ENCODE measurements at regions not wholly inside any gene's neighbourhood (a gene's known extent, or its start where the extent isn't known, plus 50 kb on each side); places are given as distances from the start of the nearest gene placed in this dataset.

- Mint-ChIP-seq H3K27me3 (ENCODE audit: insufficient read depth, low read depth) (no peaks in the 10 kb centered on the region), H3K27ac (no peak overlapping the region), H3K36me3 (no peaks in the 10 kb centered on the region), H3K4me1 (peaks cover 6% of the 10 kb centered on the region), H3K9me3 (no peaks in the 10 kb centered on the region), H3K4me3 (no peak overlapping the region)
- Histone ChIP-seq H4K20me1 (ENCODE audit: low read depth) (no peaks in the 10 kb centered on the region), H3K79me2 (ENCODE audit: low read depth) (no peaks in the 10 kb centered on the region), H3K27ac (no peak overlapping the region), H3K9ac (no peak overlapping the region), H3K9me3 (ENCODE audit: low read depth) (no peaks in the 10 kb centered on the region), H3K4me3 (no peak overlapping the region), H3K27me3 (no peaks in the 10 kb centered on the region), H3K4me1 (no peaks in the 10 kb centered on the region), H3K4me2 (no peak overlapping the region), H3F3A (ENCODE audit: low read depth) (no peaks in the 10 kb centered on the region), H2AFZ (replicated peaks) (no peak overlapping the region), H3K36me3 (no peaks in the 10 kb centered on the region)
- no peak for DNase-seq (ENCODE audit: low spot score)
- no peak for TF ChIP-seq EZH2phosphoT487 (IDR thresholded peaks at IDR 0.05)
- no peak for TF ChIP-seq EZH2 (IDR thresholded peaks at IDR 0.05)
These were observed 90.2 kb upstream of the TSPAN2 start for GRCh38 chr1:115179397-115180079.

GRCh38 chr1:115176189-115176588 is 86.9 kb upstream of the TSPAN2 start:
- H3K4me1 Mint-ChIP-seq: peaks cover 2% of the 10 kb centered on the region
- H3K36me3 ChIP-seq: no peaks in the 10 kb centered on the region
- H3K36me3 Mint-ChIP-seq: no peaks in the 10 kb centered on the region
- H3K4me3 Mint-ChIP-seq: no peak overlapping the region
- no peaks in the 10 kb centered on the region for H3K27me3 ChIP-seq
- H2AFZ ChIP-seq (replicated peaks): no peak overlapping the region
- no peak overlapping the region for H3K27ac Mint-ChIP-seq
- H3K79me2 ChIP-seq (ENCODE audit: low read depth): no peaks in the 10 kb centered on the region
- H3K27me3 Mint-ChIP-seq (ENCODE audit: insufficient read depth, low read depth): no peaks in the 10 kb centered on the region
- H3F3A ChIP-seq (ENCODE audit: low read depth): no peaks in the 10 kb centered on the region
- H3K27ac ChIP-seq: no peak overlapping the region
- no peaks in the 10 kb centered on the region for H3K4me1 ChIP-seq
- H3K9ac ChIP-seq: no peak overlapping the region
- H3K9me3 ChIP-seq (ENCODE audit: low read depth): no peaks in the 10 kb centered on the region
- H3K4me2 ChIP-seq: no peak overlapping the region
- TF ChIP-seq CTCF (IDR thresholded peaks at IDR 0.05) (no peak), EZH2 (IDR thresholded peaks at IDR 0.05) (no peak), EZH2phosphoT487 (IDR thresholded peaks at IDR 0.05) (no peak)
- no peak overlapping the region for H3K4me3 ChIP-seq
- DNase-seq (ENCODE audit: low spot score): no peak
- no peaks in the 10 kb centered on the region for H4K20me1 ChIP-seq (ENCODE audit: low read depth)
- no peaks in the 10 kb centered on the region for H3K9me3 Mint-ChIP-seq

- Histone ChIP-seq H4K20me1 (ENCODE audit: low read depth) (no peaks in the 10 kb centered on the region), H3F3A (ENCODE audit: low read depth) (no peaks in the 10 kb centered on the region), H3K9me3 (ENCODE audit: low read depth) (no peaks in the 10 kb centered on the region), H3K27ac (no peak overlapping the region), H2AFZ (replicated peaks) (peak overlapping the region; percentile 27), H3K27me3 (no peaks in the 10 kb centered on the region), H3K79me2 (ENCODE audit: low read depth) (no peaks in the 10 kb centered on the region), H3K4me3 (no peak overlapping the region), H3K4me1 (no peaks in the 10 kb centered on the region), H3K9ac (no peak overlapping the region), H3K36me3 (no peaks in the 10 kb centered on the region), H3K4me2 (no peak overlapping the region)
- peak; percentile 13 for DNase-seq (ENCODE audit: low spot score)
- H3K4me3 Mint-ChIP-seq: no peak overlapping the region
- no peaks in the 10 kb centered on the region for H3K36me3 Mint-ChIP-seq
- no peaks in the 10 kb centered on the region for H3K27me3 Mint-ChIP-seq (ENCODE audit: insufficient read depth, low read depth)
- H3K9me3 Mint-ChIP-seq: no peaks in the 10 kb centered on the region
- TF ChIP-seq CTCF (IDR thresholded peaks at IDR 0.05) (no peak), EZH2phosphoT487 (IDR thresholded peaks at IDR 0.05) (no peak), EZH2 (IDR thresholded peaks at IDR 0.05) (no peak)
- peaks cover 2% of the 10 kb centered on the region for H3K4me1 Mint-ChIP-seq
- H3K27ac Mint-ChIP-seq: no peak overlapping the region
These were observed 86.3 kb upstream of the TSPAN2 start for GRCh38 chr1:115175596-115175995.

DNA sequence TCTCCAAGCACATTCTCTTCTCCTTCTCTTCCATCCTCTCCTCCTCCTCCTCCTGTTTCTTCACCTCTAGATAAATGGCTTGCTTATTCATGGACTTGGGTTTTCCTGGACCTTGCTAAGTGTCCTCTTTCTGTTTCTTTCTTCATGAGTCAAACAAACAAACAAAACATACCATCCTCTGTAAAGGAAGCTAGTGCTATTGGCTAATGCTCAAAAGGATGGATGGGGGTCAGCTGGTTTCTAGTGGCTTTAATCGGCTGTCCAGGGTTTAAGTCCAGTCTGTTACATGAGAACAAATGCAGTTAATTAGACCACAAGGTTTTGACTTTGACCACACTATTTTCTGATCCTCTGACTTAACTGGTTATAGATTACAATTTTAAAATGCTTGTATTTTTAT is 83.8 kb upstream of the TSPAN2 start:
- H3K79me2 ChIP-seq (ENCODE audit: low read depth): no peaks in the 10 kb centered on the region
- no peaks in the 10 kb centered on the region for H3K9me3 ChIP-seq (ENCODE audit: low read depth)
- Mint-ChIP-seq H3K9me3 (no peaks in the 10 kb centered on the region), H3K36me3 (no peaks in the 10 kb centered on the region), H3K4me1 (peaks cover 2% of the 10 kb centered on the region), H3K27ac (no peak overlapping the region), H3K4me3 (no peak overlapping the region), H3K27me3 (ENCODE audit: insufficient read depth, low read depth) (no peaks in the 10 kb centered on the region)
- TF ChIP-seq CTCF (IDR thresholded peaks at IDR 0.05): no peak
- TF ChIP-seq EZH2phosphoT487 (IDR thresholded peaks at IDR 0.05): no peak
- TF ChIP-seq EZH2 (IDR thresholded peaks at IDR 0.05): no peak
- DNase-seq (ENCODE audit: low spot score): no peak
- no peak overlapping the region for H2AFZ ChIP-seq (replicated peaks)
- no peaks in the 10 kb centered on the region for H3K4me1 ChIP-seq
- no peaks in the 10 kb centered on the region for H3F3A ChIP-seq (ENCODE audit: low read depth)
- H3K9ac ChIP-seq: no peak overlapping the region
- no peak overlapping the region for H3K27ac ChIP-seq
- no peaks in the 10 kb centered on the region for H3K36me3 ChIP-seq
- no peak overlapping the region for H3K4me2 ChIP-seq
- H4K20me1 ChIP-seq (ENCODE audit: low read depth): no peaks in the 10 kb centered on the region
- H3K4me3 ChIP-seq: no peak overlapping the region
- no peaks in the 10 kb centered on the region for H3K27me3 ChIP-seq

Measured in neural progenitor cell (in vitro differentiated cells).